Mesenchymal stem cell (in vitro differentiated cells and primary cell): ENCODE measurements at regions not wholly inside any gene's neighbourhood (a gene's known extent, or its start where the extent isn't known, plus 50 kb on each side); places are given as distances from the start of the nearest gene placed in this dataset.
A peak's percentile ranks its signal among the peaks of the same experiment; 100 is the strongest.

Source experiments
- DNase-seq: peaks from one replicate; pipeline ENCODE4 v3.0.0-alpha.2; 2013
- H2AFZ ChIP-seq: one replicate; pipeline ENCODE4 v1.6.1; 2013; ENCODE audit warnings: low read depth, mild to moderate bottlenecking, control low read depth, inconsistent platforms, low read length, moderate library complexity
- H2AK5ac ChIP-seq: 2 replicates; pipeline ENCODE4 v1.6.1; 2013; ENCODE audit warnings: low read length, moderate library complexity, mild to moderate bottlenecking, inconsistent platforms; ENCODE audit not compliant: severe bottlenecking
- H2BK120ac ChIP-seq: one replicate; pipeline ENCODE4 v1.6.1; 2013; ENCODE audit warnings: low read depth, mild to moderate bottlenecking, inconsistent platforms, low read length, moderate library complexity
- H2BK12ac ChIP-seq, 2 experiments: one replicate each; pipeline ENCODE4 v1.6.1; 2013; ENCODE audit warnings: inconsistent platforms in 2 of 2, low read length in 2 of 2, mild to moderate bottlenecking in 2 of 2, moderate library complexity in 2 of 2, control low read depth in 1 of 2
- H2BK15ac ChIP-seq: one replicate; pipeline ENCODE4 v1.6.1; 2013; ENCODE audit warnings: mild to moderate bottlenecking, low read depth, inconsistent platforms; ENCODE audit not compliant: poor library complexity, severe bottlenecking
- H2BK5ac ChIP-seq: 2 replicates; pipeline ENCODE4 v1.6.1; 2013; ENCODE audit warnings: low read depth, mild to moderate bottlenecking, low read length, control low read depth, inconsistent platforms; ENCODE audit not compliant: poor library complexity, severe bottlenecking
- H3K14ac ChIP-seq, 2 experiments: one replicate each; pipeline ENCODE4 v1.6.1; 2013; ENCODE audit warnings: inconsistent platforms in 2 of 2, low read length in 2 of 2, control low read depth in 1 of 2, mild to moderate bottlenecking in 1 of 2, moderate library complexity in 1 of 2
- H3K18ac ChIP-seq, 2 experiments: one replicate each; pipeline ENCODE4 v1.6.1; 2013; ENCODE audit warnings: inconsistent platforms in 2 of 2, low read length in 2 of 2, control low read depth in 1 of 2, low read depth in 1 of 2, mild to moderate bottlenecking in 1 of 2
- H3K23ac ChIP-seq, 2 experiments: one replicate each; pipeline ENCODE4 v1.6.1; 2013; ENCODE audit warnings: inconsistent platforms in 2 of 2, low read length in 2 of 2, mild to moderate bottlenecking in 2 of 2, moderate library complexity in 2 of 2, control low read depth in 1 of 2
- H3K27ac ChIP-seq: 2 replicates; pipeline ENCODE4 v1.5.1; 2013; ENCODE audit warnings: mild to moderate bottlenecking, moderate library complexity, low read length, control low read depth, inconsistent platforms; ENCODE audit not compliant: poor library complexity, severe bottlenecking
- H3K27me3 ChIP-seq, 2 experiments: 2 replicates each; pipeline versions ENCODE4 v1.6.1 to v1.7.0; 2013; ENCODE audit warnings: low read length in 2 of 2, mild to moderate bottlenecking in 2 of 2, moderate library complexity in 2 of 2, control low read depth in 1 of 2, inconsistent platforms in 1 of 2; ENCODE audit not compliant: control insufficient read depth in 1 of 2, insufficient read depth in 1 of 2
- H3K36me3 ChIP-seq, 2 experiments: 2 replicates each; pipeline versions ENCODE4 v1.6.1 to v1.7.0; 2013; ENCODE audit warnings: low read length in 2 of 2, control low read depth in 1 of 2, inconsistent platforms in 1 of 2, low read depth in 1 of 2, mild to moderate bottlenecking in 1 of 2; ENCODE audit not compliant: insufficient read depth in 2 of 2, control insufficient read depth in 1 of 2
- H3K4ac ChIP-seq, 2 experiments: one replicate each; pipeline ENCODE4 v1.6.1; 2013; ENCODE audit warnings: inconsistent platforms in 2 of 2, low read length in 2 of 2, mild to moderate bottlenecking in 2 of 2, moderate library complexity in 2 of 2, control low read depth in 1 of 2, low read depth in 1 of 2
- H3K4me1 ChIP-seq: 2 replicates; pipeline ENCODE4 v1.6.1; 2013; ENCODE audit warnings: low read depth, low read length, control low read depth; ENCODE audit not compliant: control insufficient read depth, insufficient read depth
- H3K4me2 ChIP-seq: 2 replicates; pipeline ENCODE4 v1.6.1; 2013; ENCODE audit warnings: low read length, mild to moderate bottlenecking, inconsistent platforms; ENCODE audit not compliant: poor library complexity, severe bottlenecking
- H3K4me3 ChIP-seq, 2 experiments: 2 replicates each; pipeline versions ENCODE4 v1.5.1 to v1.7.0; 2013; ENCODE audit warnings: low read length in 2 of 2, mild to moderate bottlenecking in 2 of 2, control low read depth in 1 of 2, low read depth in 1 of 2; ENCODE audit not compliant: insufficient read depth in 1 of 2
- H3K79me1 ChIP-seq: replicated peaks from 2 replicates; pipeline ENCODE4 v1.6.1; 2013; ENCODE audit warnings: mild to moderate bottlenecking, control low read depth, low read length, inconsistent platforms; ENCODE audit not compliant: poor library complexity, severe bottlenecking
- H3K9ac ChIP-seq: 2 replicates; pipeline ENCODE4 v1.7.0; 2013; ENCODE audit warnings: mild to moderate bottlenecking, low read length, moderate library complexity
- H3K9me3 ChIP-seq: 2 replicates; pipeline ENCODE4 v1.7.0; 2013; ENCODE audit warnings: mild to moderate bottlenecking, low read length; ENCODE audit not compliant: control insufficient read depth
- H4K8ac ChIP-seq: one replicate; pipeline ENCODE4 v1.6.1; 2013; ENCODE audit warnings: inconsistent platforms, mild to moderate bottlenecking, low read length, moderate library complexity
- H4K91ac ChIP-seq: one replicate; pipeline ENCODE4 v1.6.1; 2013; ENCODE audit warnings: mild to moderate bottlenecking, low read length, inconsistent platforms
- WGBS: methylation state at CpG from one replicate; pipeline ENCODE4 v1.1.7; 2013; ENCODE audit warnings: mixed read lengths; 5-methylcytosine and 5-hydroxymethylcytosine counted together

- Histone ChIP-seq H2BK5ac (no peak overlapping the region), H3K18ac (no peak overlapping the region), H3K23ac (no peak overlapping the region), H3K36me3 (no peaks in the 10 kb centered on the region), H3K4me2 (no peak overlapping the region), H2BK12ac (no peak overlapping the region), H4K91ac (no peak overlapping the region), H3K79me1 (no peaks in the 10 kb centered on the region), H3K27me3 (peaks cover 0 to 19% of the 10 kb centered on the region in 2 experiments), H3K9ac (no peak overlapping the region), H2BK120ac (no peak overlapping the region), H2AK5ac (no peak overlapping the region), H3K14ac (no peak overlapping the region), H3K9me3 (no peaks in the 10 kb centered on the region), H3K4me3 (no peak overlapping the region), H3K4me1 (no peaks in the 10 kb centered on the region), H3K4ac (no peak overlapping the region), H4K8ac (no peak overlapping the region), H2AFZ (no peak overlapping the region), H3K27ac (no peak overlapping the region), H2BK15ac (no peak overlapping the region)
- no peak for DNase-seq
- WGBS, result 100% methylated on average over 1 of the region's 1 CpG
Measured at GRCh38 chrX:45681891-45682290, 481.2 kb upstream of the DIPK2B start.

DNA sequence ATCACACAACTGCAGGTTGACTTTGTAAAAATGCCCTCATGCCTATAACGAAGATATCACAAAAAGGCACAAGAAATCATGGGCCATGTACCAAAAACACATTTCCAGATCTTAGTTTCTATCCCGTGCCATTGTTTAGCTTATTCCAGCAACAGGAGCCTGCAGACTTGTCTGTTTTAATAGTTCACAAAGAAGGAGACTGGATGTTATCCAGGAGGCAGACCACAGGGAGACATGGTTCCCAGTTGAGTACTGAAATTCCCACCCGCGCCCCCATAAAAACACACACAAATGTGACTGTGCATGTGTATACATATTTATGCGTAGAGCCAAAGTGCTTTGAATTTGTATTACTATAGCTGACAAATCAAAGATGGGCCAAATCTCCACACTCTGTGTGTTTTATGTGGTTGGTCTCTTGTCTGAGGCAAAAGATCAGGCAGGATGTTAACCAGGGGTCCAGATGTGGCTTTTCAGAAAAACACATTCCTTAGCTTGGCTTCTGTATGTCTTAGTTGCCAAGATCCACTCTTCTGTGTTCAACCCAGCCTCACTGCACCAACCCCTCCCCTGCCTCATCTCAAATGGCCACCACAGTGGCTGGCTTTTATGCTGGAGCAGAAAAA lies 469.2 kb upstream of the DIPK2B start:
- WGBS, result 100% methylated on average over 2 of the region's 5 CpGs
- H3K9ac ChIP-seq, result peak overlapping the region; percentile 19

DNA sequence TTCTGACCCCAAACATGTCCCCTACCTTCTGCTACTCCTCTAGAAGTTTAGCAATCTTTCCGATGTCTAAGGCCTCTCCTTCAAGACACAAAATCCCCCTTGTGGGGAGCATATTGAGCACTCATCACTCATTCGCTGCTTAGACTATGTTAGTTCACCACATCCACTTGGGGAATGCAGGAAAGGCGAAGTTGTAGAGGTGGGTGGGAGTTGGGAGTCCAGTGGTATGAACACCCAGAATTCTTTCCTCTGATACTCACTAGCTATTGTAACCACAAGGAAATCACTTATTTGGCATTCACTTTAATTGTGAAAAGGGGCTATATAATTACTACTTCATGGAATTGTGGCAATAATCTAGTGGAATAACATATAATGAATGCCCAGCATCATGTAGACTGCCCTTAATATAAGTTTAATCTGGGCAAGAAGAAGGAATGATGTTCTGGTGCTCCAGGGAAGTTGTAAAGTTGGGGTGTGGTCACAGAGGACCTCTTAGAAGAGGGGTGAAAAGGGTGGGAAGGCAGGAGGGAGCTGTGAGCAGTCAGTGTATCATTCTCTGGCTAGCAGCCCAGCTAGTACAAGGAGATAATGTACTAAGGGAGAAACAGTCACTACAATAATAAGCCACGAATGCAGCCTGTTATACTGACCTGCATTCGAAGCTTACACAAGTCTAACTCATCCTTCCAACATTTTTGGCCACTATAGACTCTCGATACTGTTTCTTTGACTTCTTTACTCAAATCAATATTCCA lies 468.2 kb upstream of the DIPK2B start:
- Histone ChIP-seq H3K4me3 (no peak overlapping the region), H3K36me3 (no peaks in the 10 kb centered on the region), H3K4me2 (no peak overlapping the region), H4K91ac (no peak overlapping the region), H3K4me1 (no peaks in the 10 kb centered on the region), H3K27ac (no peak overlapping the region), H3K27me3 (no peaks in the 10 kb centered on the region), H2BK120ac (no peak overlapping the region), H3K4ac (no peak overlapping the region), H2BK12ac (no peak overlapping the region), H4K8ac (no peak overlapping the region), H2AK5ac (no peak overlapping the region), H3K9ac (peak overlapping the region; percentile 54), H3K18ac (no peak overlapping the region), H3K9me3 (no peaks in the 10 kb centered on the region), H3K14ac (no peak overlapping the region), H3K23ac (no peak overlapping the region), H2BK15ac (no peak overlapping the region), H3K79me1 (no peaks in the 10 kb centered on the region), H2BK5ac (no peak overlapping the region), H2AFZ (no peak overlapping the region)
- peak; percentile 4 for DNase-seq
- 49% methylated on average over 2 of the region's 6 CpGs for WGBS

More for the DNA sequence above, 469.2 kb upstream of the DIPK2B start:
- H2BK15ac ChIP-seq, result no peak overlapping the region
- no peaks in the 10 kb centered on the region for H3K4me1 ChIP-seq
- no peaks in the 10 kb centered on the region for H3K27me3 ChIP-seq
- no peak overlapping the region for H3K27ac ChIP-seq
- H3K18ac ChIP-seq, result no peak overlapping the region
- H4K91ac ChIP-seq, result no peak overlapping the region
- H3K14ac ChIP-seq, result no peak overlapping the region
- H3K4me2 ChIP-seq, result no peak overlapping the region
- no peaks in the 10 kb centered on the region for H3K36me3 ChIP-seq
- H4K8ac ChIP-seq, result no peak overlapping the region
- H2AFZ ChIP-seq, result no peak overlapping the region
- H3K4me3 ChIP-seq, result no peak overlapping the region
- H2AK5ac ChIP-seq, result no peak overlapping the region
- no peak overlapping the region for H2BK12ac ChIP-seq
- H3K79me1 ChIP-seq, result no peaks in the 10 kb centered on the region
- no peak overlapping the region for H2BK5ac ChIP-seq
- peaks cover 1% of the 10 kb centered on the region for H3K9me3 ChIP-seq
- H3K4ac ChIP-seq, result no peak overlapping the region
- peak; percentile 0 for DNase-seq
- no peak overlapping the region for H2BK120ac ChIP-seq
- H3K23ac ChIP-seq, result no peak overlapping the region

GRCh38 chrX:45667666-45668065 lies 467.0 kb upstream of the DIPK2B start:
- H2AK5ac ChIP-seq, result no peak overlapping the region
- H2BK15ac ChIP-seq, result no peak overlapping the region
- DNase-seq, result no peak
- H4K8ac ChIP-seq, result no peak overlapping the region
- no peaks in the 10 kb centered on the region for H3K36me3 ChIP-seq
- 100% methylated on average over 1 of the region's 1 CpG for WGBS
- H3K14ac ChIP-seq, result no peak overlapping the region
- no peak overlapping the region for H2AFZ ChIP-seq
- H3K9me3 ChIP-seq, result no peaks in the 10 kb centered on the region
- no peak overlapping the region for H4K91ac ChIP-seq
- H2BK12ac ChIP-seq, result no peak overlapping the region
- H2BK120ac ChIP-seq, result no peak overlapping the region
- no peaks in the 10 kb centered on the region for H3K79me1 ChIP-seq
- H3K27ac ChIP-seq, result no peak overlapping the region
- H3K27me3 ChIP-seq, result peaks cover 0 to 5% of the 10 kb centered on the region in 2 experiments
- H3K4me1 ChIP-seq, result no peaks in the 10 kb centered on the region
- H3K4me2 ChIP-seq, result no peak overlapping the region
- H2BK5ac ChIP-seq, result no peak overlapping the region
- no peak overlapping the region for H3K23ac ChIP-seq
- no peak overlapping the region for H3K4me3 ChIP-seq
- H3K9ac ChIP-seq, result no peak overlapping the region
- H3K18ac ChIP-seq, result no peak overlapping the region
- no peak overlapping the region for H3K4ac ChIP-seq
